Activated CD8-positive, alpha-beta T cell treated with anti-CD3 and anti-CD28 coated beads for 36 hours (primary cell): ENCODE measurements at regions not wholly inside any gene's neighbourhood (a gene's known extent, or its start where the extent isn't known, plus 50 kb on each side); places are given as distances from the start of the nearest gene placed in this dataset.

Experiments
- ATAC-seq: fragments of 200-7000 bp; cut with Tn5 transposase; one replicate; pipeline ENCODE4 v1.10.0; 2021; ENCODE audit warnings: mild to moderate bottlenecking, moderate library complexity
- CTCF ChIA-PET: fragments of 350-600 bp; sonication (Branson Sonifier 250); formaldehyde crosslinking; loops from one replicate; lab custom pipeline; 2021; ENCODE audit warnings: antibody characterized with exemption; lab: Charles Lee
- POLR2A ChIA-PET: fragments of 350-600 bp; sonication (Branson Sonifier 250); formaldehyde crosslinking; loops from one replicate; lab custom pipeline; 2021; ENCODE audit warnings: antibody characterized with exemption; lab: Charles Lee
- DNase-seq: peaks from one replicate; pipeline ENCODE4 v3.0.0-alpha.2; 2020
- H3K27ac Mint-ChIP-seq: one replicate; pipeline ENCODE4 v1.8.0; 2021; ENCODE audit warnings: mild to moderate bottlenecking, mixed read lengths
- H3K27me3 Mint-ChIP-seq: one replicate; pipeline ENCODE4 v1.8.0; 2021; ENCODE audit warnings: mixed read lengths
- H3K36me3 Mint-ChIP-seq: one replicate; pipeline ENCODE4 v1.8.0; 2021; ENCODE audit warnings: low read depth, mixed read lengths
- H3K4me1 Mint-ChIP-seq: one replicate; pipeline ENCODE4 v1.8.0; 2021; ENCODE audit warnings: low read depth, mixed read lengths
- H3K4me3 Mint-ChIP-seq: one replicate; pipeline ENCODE4 v1.8.0; 2021; ENCODE audit warnings: mild to moderate bottlenecking, moderate library complexity, mixed read lengths
- H3K9me3 Mint-ChIP-seq: one replicate; pipeline ENCODE4 v1.8.0; 2021; ENCODE audit warnings: mixed read lengths
- intact Hi-C: fragments of 100-400 bp; cut with micrococcal nuclease; formaldehyde crosslinking; loops from one replicate; pipeline ENCODE4 v1.10.0; 2022
- TF ChIP-seq, protein P1 (sequence below): fragments of 200-600 bp; IDR thresholded peaks from one replicate; pipeline ENCODE4 v1.8.0; 2022; ENCODE audit warnings: antibody characterized with exemption, mild to moderate bottlenecking

DNA sequence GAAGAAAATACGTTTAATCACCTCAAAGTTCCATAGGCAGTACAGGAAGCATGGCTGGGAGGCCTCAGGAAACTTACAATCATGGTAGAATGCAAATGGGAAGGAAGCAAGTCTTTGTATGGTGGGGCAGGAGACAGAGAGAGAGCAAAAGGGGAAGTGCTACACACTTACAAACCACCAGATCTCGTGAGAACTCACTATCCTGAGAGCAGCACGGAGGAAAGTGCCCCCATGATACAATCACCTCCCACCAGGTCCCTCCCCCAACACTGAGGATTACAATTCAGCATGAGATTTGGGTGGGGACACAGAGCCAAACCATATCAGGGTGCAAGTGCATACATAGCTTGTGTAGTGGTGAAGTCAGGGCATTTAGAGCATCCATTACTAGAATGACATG is 92.3 kb upstream of the ANKRD10 start:
- ChIA-PET CTCF (interaction anchor here (1.0 kb wide), 1 partner anchor 182 kb away, joined by 3 read pairs; no protein-coding TSS in a partner anchor), POLR2A (no interaction called here)
- H3K36me3 Mint-ChIP-seq, result no peaks in the 10 kb centered on the region
- peaks cover 15% of the 10 kb centered on the region for H3K27me3 Mint-ChIP-seq
- TF ChIP-seq, protein P1, sequence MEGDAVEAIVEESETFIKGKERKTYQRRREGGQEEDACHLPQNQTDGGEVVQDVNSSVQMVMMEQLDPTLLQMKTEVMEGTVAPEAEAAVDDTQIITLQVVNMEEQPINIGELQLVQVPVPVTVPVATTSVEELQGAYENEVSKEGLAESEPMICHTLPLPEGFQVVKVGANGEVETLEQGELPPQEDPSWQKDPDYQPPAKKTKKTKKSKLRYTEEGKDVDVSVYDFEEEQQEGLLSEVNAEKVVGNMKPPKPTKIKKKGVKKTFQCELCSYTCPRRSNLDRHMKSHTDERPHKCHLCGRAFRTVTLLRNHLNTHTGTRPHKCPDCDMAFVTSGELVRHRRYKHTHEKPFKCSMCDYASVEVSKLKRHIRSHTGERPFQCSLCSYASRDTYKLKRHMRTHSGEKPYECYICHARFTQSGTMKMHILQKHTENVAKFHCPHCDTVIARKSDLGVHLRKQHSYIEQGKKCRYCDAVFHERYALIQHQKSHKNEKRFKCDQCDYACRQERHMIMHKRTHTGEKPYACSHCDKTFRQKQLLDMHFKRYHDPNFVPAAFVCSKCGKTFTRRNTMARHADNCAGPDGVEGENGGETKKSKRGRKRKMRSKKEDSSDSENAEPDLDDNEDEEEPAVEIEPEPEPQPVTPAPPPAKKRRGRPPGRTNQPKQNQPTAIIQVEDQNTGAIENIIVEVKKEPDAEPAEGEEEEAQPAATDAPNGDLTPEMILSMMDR, result no peak
- H3K4me3 Mint-ChIP-seq, result no peak overlapping the region
- no peaks in the 10 kb centered on the region for H3K4me1 Mint-ChIP-seq
- DNase-seq, result no peak
- H3K27ac Mint-ChIP-seq, result no peak overlapping the region
- intact Hi-C loops, result no loop called here
- no peak for ATAC-seq
- no peaks in the 10 kb centered on the region for H3K9me3 Mint-ChIP-seq

DNA sequence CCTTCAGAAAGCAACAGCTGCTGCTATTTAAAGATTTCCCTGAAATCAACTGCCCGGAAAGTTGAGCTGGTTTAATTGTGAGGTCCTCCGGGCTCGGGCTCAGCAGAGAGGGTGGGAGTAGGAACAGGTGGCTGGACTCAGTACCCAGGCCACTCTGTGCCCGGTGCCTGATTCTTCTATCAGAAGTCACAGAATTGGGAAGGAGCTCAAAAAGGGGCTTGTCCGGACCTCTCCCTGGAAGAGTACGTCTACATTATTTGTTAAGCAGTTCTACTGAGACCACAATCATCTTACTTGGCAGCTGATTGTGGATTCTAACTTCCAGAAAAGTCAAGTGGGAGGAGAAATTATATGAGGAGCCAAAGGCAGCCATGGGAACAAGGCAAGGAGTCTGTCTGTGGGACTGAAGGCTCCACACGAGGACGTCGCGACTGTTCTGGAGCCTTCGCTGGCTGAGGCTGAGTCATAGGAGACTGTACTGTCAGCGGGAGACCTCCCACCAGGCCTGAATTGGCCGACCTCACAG is 91.7 kb upstream of the ANKRD10 start:
- POLR2A ChIA-PET, result interaction anchor here (0.7 kb wide), 1 partner anchor 19 kb away, joined by 3 read pairs; no protein-coding TSS in a partner anchor

DNA sequence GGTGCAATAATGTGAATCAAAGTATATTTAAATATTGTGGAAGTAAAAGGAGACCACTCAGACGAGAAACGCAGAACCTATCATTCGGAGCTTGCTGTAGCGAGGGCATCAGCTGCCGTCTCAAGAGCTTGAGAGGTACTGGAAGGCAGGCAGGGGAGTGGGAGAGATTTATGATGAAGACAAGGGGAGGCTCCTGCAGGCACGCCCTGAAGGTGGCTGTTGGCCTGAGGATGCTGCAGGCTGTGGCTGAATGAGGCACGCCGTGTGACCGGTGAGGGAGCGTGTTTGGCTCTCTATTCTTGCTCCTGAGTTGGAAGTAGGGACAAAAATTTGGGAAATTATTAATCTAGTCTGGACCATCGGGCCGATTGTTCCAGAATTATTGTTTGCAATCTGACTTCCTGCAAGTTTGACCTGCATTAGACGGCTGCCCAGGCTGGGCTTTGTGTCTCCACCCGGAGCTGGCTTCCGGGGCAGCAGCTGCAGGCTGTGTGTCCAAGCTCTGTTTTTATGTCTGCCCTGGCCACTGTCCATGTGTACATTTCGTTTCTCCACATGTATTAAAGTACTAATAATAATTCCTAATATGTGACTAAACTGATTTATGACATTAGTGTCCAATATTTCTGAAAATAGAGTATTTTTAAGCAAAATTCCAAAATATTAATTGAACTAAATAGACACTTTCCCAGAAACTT is 91.1 kb upstream of the ANKRD10 start:
- intact Hi-C loops, result no loop called here
- CTCF ChIA-PET, result interaction anchor here (1.0 to 1.1 kb wide), 2 partner anchors 90 to 181 kb away, joined by 3 read pairs; no protein-coding TSS in a partner anchor
- H3K36me3 Mint-ChIP-seq, result no peaks in the 10 kb centered on the region
- ATAC-seq (no peak), DNase-seq (no peak)
- H3K4me3 Mint-ChIP-seq, result no peak overlapping the region
- H3K9me3 Mint-ChIP-seq, result no peaks in the 10 kb centered on the region
- peaks cover 13% of the 10 kb centered on the region for H3K27me3 Mint-ChIP-seq
- TF ChIP-seq, protein P1, result no peak
- POLR2A ChIA-PET, result interaction anchor here (0.7 kb wide), 1 partner anchor 18 kb away, joined by 3 read pairs; no protein-coding TSS in a partner anchor
- no peaks in the 10 kb centered on the region for H3K4me1 Mint-ChIP-seq
- H3K27ac Mint-ChIP-seq, result no peak overlapping the region

More for the DNA sequence above, 91.7 kb upstream of the ANKRD10 start:
- CTCF ChIA-PET, result interaction anchor here (1.0 kb wide), 1 partner anchor 182 kb away, joined by 3 read pairs; no protein-coding TSS in a partner anchor
- no peak for ATAC-seq
- Mint-ChIP-seq H3K9me3 (no peaks in the 10 kb centered on the region), H3K4me1 (no peaks in the 10 kb centered on the region), H3K27me3 (peaks cover 15% of the 10 kb centered on the region), H3K36me3 (no peaks in the 10 kb centered on the region), H3K4me3 (no peak overlapping the region), H3K27ac (no peak overlapping the region)
- TF ChIP-seq, protein P1, result no peak
- DNase-seq, result no peak
- intact Hi-C loops, result no loop called here

DNA sequence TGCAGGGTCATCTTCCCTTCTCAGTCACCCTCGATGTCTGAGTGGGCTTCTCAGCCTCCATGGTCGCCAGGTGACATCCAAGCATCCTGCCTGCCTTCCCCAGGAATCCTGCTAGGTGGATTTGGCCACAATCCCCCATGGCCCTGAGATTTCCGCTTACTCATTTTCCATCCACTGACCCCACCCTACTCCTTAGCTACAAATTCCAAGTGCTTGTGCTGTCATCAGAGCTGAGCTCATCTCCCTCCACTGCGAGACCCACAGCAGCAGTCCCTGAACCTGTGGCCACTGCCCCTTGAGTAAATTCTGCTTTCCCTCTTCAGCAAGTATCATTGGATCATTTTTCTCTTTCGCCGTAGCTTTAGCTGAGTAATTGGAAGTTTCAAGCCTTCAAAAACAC is 90.5 kb upstream of the ANKRD10 start:
- intact Hi-C loops, result no loop called here
- H3K9me3 Mint-ChIP-seq, result no peaks in the 10 kb centered on the region
- H3K4me3 Mint-ChIP-seq, result no peak overlapping the region
- no peaks in the 10 kb centered on the region for H3K36me3 Mint-ChIP-seq
- ChIA-PET CTCF (interaction anchor here (1.1 kb wide), 1 partner anchor 90 kb away, joined by 3 read pairs; no protein-coding TSS in a partner anchor), POLR2A (no interaction called here)
- DNase-seq (no peak), ATAC-seq (no peak)
- H3K27ac Mint-ChIP-seq, result no peak overlapping the region
- H3K4me1 Mint-ChIP-seq, result no peaks in the 10 kb centered on the region
- H3K27me3 Mint-ChIP-seq, result peaks cover 13% of the 10 kb centered on the region
- TF ChIP-seq, protein P1, result no peak

DNA sequence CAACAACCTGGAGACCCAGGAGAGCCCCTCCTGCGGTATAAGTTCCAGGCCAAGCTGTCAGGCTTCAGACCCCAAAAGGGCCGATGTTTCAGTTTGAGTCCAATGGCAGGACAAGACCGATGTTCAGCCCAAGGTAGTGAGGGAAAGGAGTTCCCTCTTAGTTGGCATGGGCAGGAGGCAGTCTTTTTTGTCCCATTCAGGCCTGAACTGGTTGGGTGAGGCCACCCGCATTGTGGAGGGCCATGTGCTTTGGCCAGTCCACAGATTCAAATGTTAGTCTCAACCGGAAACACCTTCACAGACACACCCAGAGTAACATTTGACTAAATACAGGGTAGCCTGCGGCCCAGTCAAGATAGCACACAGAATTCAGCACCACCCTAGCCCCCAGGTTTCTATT is 89.6 kb upstream of the ANKRD10 start:
- TF ChIP-seq, protein P1, result no peak
- intact Hi-C loops, result no loop called here
- CTCF ChIA-PET, result no interaction called here
- DNase-seq, result no peak
- POLR2A ChIA-PET, result no interaction called here
- Mint-ChIP-seq H3K27ac (no peak overlapping the region), H3K9me3 (no peaks in the 10 kb centered on the region), H3K36me3 (no peaks in the 10 kb centered on the region), H3K4me1 (no peaks in the 10 kb centered on the region), H3K4me3 (no peak overlapping the region), H3K27me3 (peaks cover 11% of the 10 kb centered on the region)
- no peak for ATAC-seq
